ENCODE measurements at regions not wholly inside any gene's neighbourhood (a gene's known extent, or its start where the extent isn't known, plus 50 kb on each side); places are given as distances from the start of the nearest gene placed in this dataset.
A peak's percentile ranks its signal among the peaks of the same experiment; 100 is the strongest.

GRCh38 chr6:113570161-113570560, 287.0 kb upstream of the MARCKS start:
- no peaks in the 10 kb centered on the region for H3K9me3 ChIP-seq (replicated peaks; ENCODE audit: control insufficient read depth, insufficient read depth, low read length)
- no peak overlapping the region for H2AFZ ChIP-seq (ENCODE audit: low read depth, low read length)
- CTCF ChIA-PET, result interaction anchor here (0.7 to 2.0 kb wide), 9 partner anchors 9 to 309 kb away, joined by 3 to 8 read pairs (median 3); no protein-coding TSS in a partner anchor
- POLR2A ChIA-PET, result no interaction called here
- dilution Hi-C loops (cut with MboI; ENCODE audit: extremely low pct_ligation_motif_present, low sequenced_read_pairs), result no loop called here
- no TSS peak for BruUV-seq (replicated peaks)
- no peaks in the 10 kb centered on the region for H3K27me3 ChIP-seq (ENCODE audit: control insufficient read depth in 2 of 2, insufficient read depth in 2 of 2, low read length in 2 of 2)
- no peak overlapping the region for H3K4me3 ChIP-seq (replicated peaks in 1 of 3; ENCODE audit: insufficient read depth in 1 of 3, low read depth in 1 of 3, low read length in 3 of 3)
- intact Hi-C loops (cut with micrococcal nuclease), result no loop called here
- no peak overlapping the region for H3K4me2 ChIP-seq (ENCODE audit: insufficient read depth, low read length)
- no peaks in the 10 kb centered on the region for H3K79me2 ChIP-seq (ENCODE audit: control insufficient read depth, insufficient read depth, low read length)
- H3K36me3 ChIP-seq (ENCODE audit: control insufficient read depth in 2 of 2, extremely low read depth in 1 of 2, insufficient read depth in 2 of 2, low read length in 2 of 2), result no peaks in the 10 kb centered on the region
- no peak for FAIRE-seq
- H3K27ac ChIP-seq (ENCODE audit: insufficient read depth, low read depth, low read length), result no peak overlapping the region
- no peak overlapping the region for H3K9ac ChIP-seq (replicated peaks; ENCODE audit: extremely low read depth, insufficient read depth, low read length)
- DNase-seq (ENCODE audit: low read depth, low spot score), result no peak
- no peak for TF ChIP-seq POLR2AphosphoS5 (IDR thresholded peaks at IDR 0.05; ENCODE audit: insufficient read depth, low read depth, low read length)
- no peak for TF ChIP-seq FOS (IDR thresholded peaks at IDR 0.05; ENCODE audit: borderline replicate concordance, insufficient read depth, low read length)
- no peak for TF ChIP-seq EZH2 (IDR thresholded peaks at IDR 0.05; ENCODE audit: borderline replicate concordance, low read depth, low read length, severe bottlenecking)
- no peak for TF ChIP-seq POLR2A (IDR thresholded peaks at IDR 0.05; ENCODE audit: low read depth, low read length)
- TF ChIP-seq GATA2 (IDR thresholded peaks at IDR 0.05; ENCODE audit: insufficient read depth, insufficient read length, low read depth, low read length), result no peak
- no peak for TF ChIP-seq MAX (IDR thresholded peaks at IDR 0.05; ENCODE audit: insufficient read depth, insufficient read length)
- no peaks in the 10 kb centered on the region for H3K9me1 ChIP-seq (replicated peaks; ENCODE audit: control insufficient read depth, extremely low read depth, insufficient read depth, low read length)
- no peaks in the 10 kb centered on the region for H3K4me1 ChIP-seq (ENCODE audit: control insufficient read depth, extremely low read depth, insufficient read depth, low read length)
- no peaks in the 10 kb centered on the region for H4K20me1 ChIP-seq (replicated peaks; ENCODE audit: control insufficient read depth, extremely low read depth, insufficient read depth, low read length)

- Histone ChIP-seq H3K36me3 (ENCODE audit: control insufficient read depth in 2 of 2, extremely low read depth in 1 of 2, insufficient read depth in 2 of 2, low read length in 2 of 2) (no peaks in the 10 kb centered on the region), H2AFZ (ENCODE audit: low read depth, low read length) (no peak overlapping the region), H3K9me1 (replicated peaks; ENCODE audit: control insufficient read depth, extremely low read depth, insufficient read depth, low read length) (no peaks in the 10 kb centered on the region), H3K27ac (ENCODE audit: insufficient read depth, low read depth, low read length) (no peak overlapping the region), H3K9me3 (replicated peaks; ENCODE audit: control insufficient read depth, insufficient read depth, low read length) (no peaks in the 10 kb centered on the region), H3K79me2 (ENCODE audit: control insufficient read depth, insufficient read depth, low read length) (no peaks in the 10 kb centered on the region), H3K4me2 (ENCODE audit: insufficient read depth, low read length) (no peak overlapping the region), H4K20me1 (replicated peaks; ENCODE audit: control insufficient read depth, extremely low read depth, insufficient read depth, low read length) (no peaks in the 10 kb centered on the region), H3K4me1 (ENCODE audit: control insufficient read depth, extremely low read depth, insufficient read depth, low read length) (no peaks in the 10 kb centered on the region), H3K9ac (replicated peaks; ENCODE audit: extremely low read depth, insufficient read depth, low read length) (no peak overlapping the region), H3K27me3 (ENCODE audit: control insufficient read depth in 2 of 2, insufficient read depth in 2 of 2, low read length in 2 of 2) (no peaks in the 10 kb centered on the region), H3K4me3 (replicated peaks in 1 of 3; ENCODE audit: insufficient read depth in 1 of 3, low read depth in 1 of 3, low read length in 3 of 3) (no peak overlapping the region)
- ChIA-PET CTCF (interaction anchor here (0.8 to 2.0 kb wide), 8 partner anchors 8 to 309 kb away, joined by 3 to 8 read pairs (median 3); no protein-coding TSS in a partner anchor), POLR2A (no interaction called here)
- DNase-seq (ENCODE audit: low read depth, low spot score) (peak; percentile 23), FAIRE-seq (no peak)
- BruUV-seq (replicated peaks), result no TSS peak
- intact Hi-C loops (cut with micrococcal nuclease), result no loop called here
- TF ChIP-seq MAX (IDR thresholded peaks at IDR 0.05; ENCODE audit: insufficient read depth, insufficient read length) (no peak), GATA2 (IDR thresholded peaks at IDR 0.05; ENCODE audit: insufficient read depth, insufficient read length, low read depth, low read length) (no peak), POLR2AphosphoS5 (IDR thresholded peaks at IDR 0.05; ENCODE audit: insufficient read depth, low read depth, low read length) (no peak), FOS (IDR thresholded peaks at IDR 0.05; ENCODE audit: borderline replicate concordance, insufficient read depth, low read length) (no peak), CTCF (IDR thresholded peaks at IDR 0.05; ENCODE audit: extremely low read depth in 1 of 2, insufficient read depth in 1 of 2, low read depth in 1 of 2, low read length in 2 of 2) (no peak), MYC (IDR thresholded peaks at IDR 0.05; ENCODE audit: low read depth, low read length) (no peak), POLR2A (IDR thresholded peaks at IDR 0.05; ENCODE audit: low read depth, low read length) (no peak), EZH2 (IDR thresholded peaks at IDR 0.05; ENCODE audit: borderline replicate concordance, low read depth, low read length, severe bottlenecking) (no peak)
- dilution Hi-C loops (cut with MboI; ENCODE audit: extremely low pct_ligation_motif_present, low sequenced_read_pairs), result no loop called here
Measured at GRCh38 chr6:113570641-113571040, 286.5 kb upstream of the MARCKS start.

Measured in endothelial cell of umbilical vein (primary cell).